ENCODE measurements at regions not wholly inside any gene's neighbourhood (a gene's known extent, or its start where the extent isn't known, plus 50 kb on each side); places are given as distances from the start of the nearest gene placed in this dataset.

GRCh38 chr5:99386406-99387077, 457.7 kb upstream of the CHD1 start:
- Histone ChIP-seq H3K18ac (ENCODE audit: insufficient read length, low read depth, low read length) (no peak overlapping the region), H2AFZ (ENCODE audit: low read length) (no peak overlapping the region), H2BK15ac (ENCODE audit: low read depth, low read length) (no peak overlapping the region), H3K27me3 (ENCODE audit: insufficient read depth, low read length) (no peaks in the 10 kb centered on the region), H4K8ac (replicated peaks; ENCODE audit: insufficient read length, low read depth, low read length) (no peak overlapping the region), H3K56ac (ENCODE audit: insufficient read length, low read depth, low read length) (no peak overlapping the region), H4K91ac (ENCODE audit: insufficient read length, low read depth, low read length) (no peak overlapping the region), H2AK5ac (ENCODE audit: insufficient read length, low read length) (no peak overlapping the region), H3K9me3 (ENCODE audit: control insufficient read depth, low read depth, low read length) (no peaks in the 10 kb centered on the region), H2BK12ac (ENCODE audit: insufficient read length, low read depth, low read length) (no peak overlapping the region), H2BK20ac (ENCODE audit: low read depth, low read length, poor library complexity, severe bottlenecking) (no peak overlapping the region), H3K79me2 (ENCODE audit: insufficient read depth, low read length) (no peaks in the 10 kb centered on the region), H3K9ac (ENCODE audit: extremely low read depth, insufficient read length, low read length) (no peak overlapping the region), H3K23ac (ENCODE audit: insufficient read length, low read depth, low read length) (no peak overlapping the region), H4K5ac (ENCODE audit: insufficient read length, low read depth, low read length) (no peak overlapping the region), H3K14ac (ENCODE audit: insufficient read depth, low read length) (no peak overlapping the region), H3K23me2 (ENCODE audit: insufficient read length, low read depth, low read length, poor library complexity, severe bottlenecking) (no peaks in the 10 kb centered on the region), H3K4ac (ENCODE audit: low read depth, low read length) (no peak overlapping the region), H3K4me2 (ENCODE audit: insufficient read depth, insufficient read length, low read length) (no peak overlapping the region), H3K79me1 (ENCODE audit: insufficient read depth, low read depth, low read length, poor library complexity, severe bottlenecking) (no peaks in the 10 kb centered on the region), H2BK120ac (ENCODE audit: low read depth, low read length, poor library complexity, severe bottlenecking) (no peak overlapping the region), H3K4me1 (ENCODE audit: insufficient read depth, low read length) (no peaks in the 10 kb centered on the region), H2BK5ac (ENCODE audit: insufficient read length, low read length) (no peak overlapping the region), H4K20me1 (ENCODE audit: control insufficient read depth, insufficient read depth, insufficient read length) (no peaks in the 10 kb centered on the region), H3T11ph (ENCODE audit: low read length) (no peak overlapping the region), H3K27ac (ENCODE audit: insufficient read length, low read depth, low read length) (no peak overlapping the region)
- Mint-ChIP-seq H3K27ac (no peak overlapping the region), H3K27me3 (ENCODE audit: low read depth) (no peaks in the 10 kb centered on the region; the same call in 1 of the 2 replicates), H3K4me1 (no peaks in the 10 kb centered on the region), H3K9me3 (peaks cover 24 to 25% of the 10 kb centered on the region in 2 experiments), H3K4me3 (no peak overlapping the region), H3K36me3 (ENCODE audit: insufficient read depth in 1 of 3, low read depth in 3 of 3) (peaks cover 2 to 23% (median 5%) of the 10 kb centered on the region in 3 experiments)
- WGBS (ENCODE audit: extremely low coverage, insufficient read length, low lambda C conversion rate): no CpG with 5 or more reads among the region's 1 CpG
- no peak for DNase-seq
- no peak for TF ChIP-seq CTCF (conservative IDR thresholded peaks at IDR 0.05)
